Medulla oblongata (tissue), 1 donor: ENCODE measurements at regions not wholly inside any gene's neighbourhood (a gene's known extent, or its start where the extent isn't known, plus 50 kb on each side); places are given as distances from the start of the nearest gene placed in this dataset.
"Not testable (repeated sequence)": the region's sequence is repeated elsewhere in the genome, so short reads cannot be mapped to it uniquely, and the experiment has no call there.

Source experiments
- DNase-seq: peaks from one replicate; pipeline ENCODE4 v3.0.0-alpha.2; 2015; ENCODE audit errors: extremely low spot score

GRCh38 chr12:105878964-105879363, 259.8 kb downstream of the NUAK1 start:
- DNase-seq, result no peak

- no peak for DNase-seq
These were observed 257.8 kb downstream of the NUAK1 start for GRCh38 chr12:105880824-105881388.

- DNase-seq, result peak; percentile 40
These were observed 256.4 kb downstream of the NUAK1 start for GRCh38 chr12:105882404-105882803.

GRCh38 chr12:105887131-105887530, 251.6 kb downstream of the NUAK1 start:
- DNase-seq, result no peak

- no peak for DNase-seq
These were observed 250.1 kb downstream of the NUAK1 start for GRCh38 chr12:105888696-105889095.

DNA sequence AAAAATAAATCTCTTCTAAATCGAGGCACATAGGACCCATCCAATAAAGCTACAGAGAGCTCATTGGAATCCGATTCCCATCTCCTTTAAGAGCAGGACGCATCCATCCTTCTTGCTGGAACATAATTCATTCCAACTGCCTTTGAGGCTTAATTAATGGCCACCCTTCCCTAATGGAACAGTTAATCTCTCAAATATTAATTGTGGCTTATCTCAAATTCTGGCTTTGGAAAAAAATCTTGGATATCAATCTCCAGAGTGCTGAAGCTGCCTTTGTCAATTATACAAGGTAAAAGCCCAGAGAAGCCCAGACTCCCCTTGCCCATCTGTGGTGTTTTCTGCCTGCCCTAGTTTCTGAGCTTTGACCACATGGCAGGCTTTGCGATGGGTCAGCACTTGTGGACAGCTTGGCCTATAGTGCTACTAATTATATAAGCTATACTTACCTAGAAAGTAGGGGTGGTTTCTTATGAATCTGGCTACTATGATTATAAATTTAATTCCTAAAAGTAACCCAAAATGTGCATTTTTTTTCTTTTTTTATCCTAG, 246.3 kb downstream of the NUAK1 start:
- DNase-seq, result no peak

DNA sequence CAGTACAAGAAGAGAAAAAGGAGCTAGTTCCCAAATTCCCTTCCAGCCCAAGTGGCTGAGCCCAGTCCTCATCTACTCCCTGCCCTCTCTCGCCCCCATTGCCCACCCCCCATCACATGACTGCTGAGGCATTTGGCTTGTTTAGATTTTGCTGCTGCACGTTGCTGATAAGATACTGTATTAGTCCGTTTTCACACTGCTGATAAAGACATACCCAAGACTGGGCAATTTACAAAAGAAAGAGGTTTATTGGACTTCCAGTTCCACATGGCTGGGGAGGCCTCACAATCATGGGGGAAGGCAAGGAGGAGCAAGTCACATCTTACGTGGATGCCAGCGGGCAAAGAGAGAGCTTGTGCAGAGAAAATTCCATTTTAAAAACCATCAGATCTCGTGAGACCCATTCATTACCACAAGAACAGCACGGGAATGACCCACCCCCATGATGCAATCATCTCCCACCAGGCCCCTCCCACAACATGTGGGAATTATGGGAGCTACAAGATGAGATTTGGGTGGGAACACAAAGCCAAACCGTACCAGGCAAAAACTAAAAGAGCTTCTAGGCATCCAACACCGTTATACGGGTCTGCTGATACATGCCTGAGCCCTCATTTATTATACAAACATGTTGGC, 243.4 kb downstream of the NUAK1 start:
- not testable (repeated sequence) for DNase-seq

DNA sequence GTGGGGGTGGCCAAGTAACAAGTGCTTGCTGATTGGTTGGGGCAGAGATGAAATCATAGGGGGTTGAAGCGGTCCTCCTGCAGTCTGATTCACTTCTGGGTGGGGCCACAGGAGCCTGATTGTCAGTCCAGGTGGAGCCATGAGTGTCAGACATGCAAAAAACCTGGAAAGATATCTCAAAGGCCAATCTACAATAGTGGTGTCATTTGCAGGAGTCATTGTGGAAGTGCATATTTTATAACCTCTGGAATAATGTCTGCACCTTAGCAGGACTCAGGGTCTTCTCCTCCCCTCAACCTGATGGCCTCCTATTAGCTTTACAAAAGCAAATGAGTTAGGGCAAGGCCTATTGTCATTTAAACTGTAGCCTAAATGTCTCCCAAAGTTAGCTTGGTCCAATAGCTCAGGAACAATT, 241.4 kb downstream of the NUAK1 start:
- DNase-seq, result no peak

- DNase-seq, result not testable (repeated sequence)
These were observed 240.5 kb downstream of the NUAK1 start for GRCh38 chr12:105898271-105898670.

DNA sequence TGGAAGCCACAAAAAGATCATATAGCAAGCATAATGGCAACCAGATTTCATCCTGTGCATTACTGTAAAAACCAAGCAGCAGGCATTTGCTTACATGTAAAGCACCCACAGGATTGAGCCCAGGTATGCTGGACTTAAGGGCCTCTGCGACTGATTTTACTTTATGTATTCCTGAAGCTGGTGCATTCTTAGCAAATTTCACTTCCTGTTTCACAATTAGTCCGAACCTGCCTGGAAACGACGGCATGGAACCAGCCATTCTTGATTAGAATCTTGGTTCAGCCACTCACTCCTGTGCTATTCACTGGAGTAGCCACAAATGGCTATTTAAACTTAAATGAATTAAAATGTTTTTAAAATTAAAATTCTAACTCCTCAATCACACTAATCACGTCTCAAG, 239.2 kb downstream of the NUAK1 start:
- DNase-seq, result peak; percentile 51

DNA sequence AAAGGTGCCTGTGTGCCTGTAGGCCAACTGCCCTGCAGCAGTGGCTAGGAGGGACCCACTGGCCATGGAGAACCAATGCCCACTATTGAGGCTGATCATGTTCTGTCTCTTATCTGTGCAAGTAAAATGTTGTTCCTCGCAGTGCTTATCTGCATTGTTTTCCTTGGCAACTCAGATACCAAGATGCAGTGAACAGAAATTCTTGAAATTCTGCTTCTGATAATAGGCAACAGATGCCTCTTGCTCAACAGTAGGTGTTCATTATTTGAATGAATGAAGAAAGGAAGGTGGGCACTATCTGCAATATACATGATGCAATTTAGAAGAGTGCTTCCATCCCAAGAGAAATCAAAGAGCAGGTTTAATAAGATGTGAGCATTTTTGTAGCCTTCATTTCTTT, 232.2 kb downstream of the NUAK1 start:
- no peak for DNase-seq

GRCh38 chr12:105907982-105908381, 230.8 kb downstream of the NUAK1 start:
- DNase-seq, result no peak

- no peak for DNase-seq
These were observed 228.7 kb downstream of the NUAK1 start for GRCh38 chr12:105910030-105910429.

DNA sequence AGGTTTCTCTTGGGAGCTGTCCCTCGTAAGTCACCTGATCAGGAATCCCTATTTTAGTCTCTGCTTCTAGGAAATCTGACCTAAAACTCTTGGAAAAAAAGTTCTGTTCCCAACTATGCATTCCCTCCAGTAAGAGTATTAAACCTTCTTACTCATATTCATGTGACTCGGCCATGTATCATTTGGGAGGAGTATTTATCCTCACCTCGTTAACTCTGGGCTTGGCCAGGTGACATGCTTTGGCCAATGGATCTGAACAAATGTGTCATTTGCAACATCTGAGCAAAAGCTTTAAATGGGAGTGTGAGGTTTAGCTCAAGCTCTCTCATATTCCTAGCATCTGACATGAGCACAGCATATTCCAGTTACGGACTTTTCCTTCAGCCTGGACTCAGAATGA, 226.8 kb downstream of the NUAK1 start:
- DNase-seq, result no peak

DNA sequence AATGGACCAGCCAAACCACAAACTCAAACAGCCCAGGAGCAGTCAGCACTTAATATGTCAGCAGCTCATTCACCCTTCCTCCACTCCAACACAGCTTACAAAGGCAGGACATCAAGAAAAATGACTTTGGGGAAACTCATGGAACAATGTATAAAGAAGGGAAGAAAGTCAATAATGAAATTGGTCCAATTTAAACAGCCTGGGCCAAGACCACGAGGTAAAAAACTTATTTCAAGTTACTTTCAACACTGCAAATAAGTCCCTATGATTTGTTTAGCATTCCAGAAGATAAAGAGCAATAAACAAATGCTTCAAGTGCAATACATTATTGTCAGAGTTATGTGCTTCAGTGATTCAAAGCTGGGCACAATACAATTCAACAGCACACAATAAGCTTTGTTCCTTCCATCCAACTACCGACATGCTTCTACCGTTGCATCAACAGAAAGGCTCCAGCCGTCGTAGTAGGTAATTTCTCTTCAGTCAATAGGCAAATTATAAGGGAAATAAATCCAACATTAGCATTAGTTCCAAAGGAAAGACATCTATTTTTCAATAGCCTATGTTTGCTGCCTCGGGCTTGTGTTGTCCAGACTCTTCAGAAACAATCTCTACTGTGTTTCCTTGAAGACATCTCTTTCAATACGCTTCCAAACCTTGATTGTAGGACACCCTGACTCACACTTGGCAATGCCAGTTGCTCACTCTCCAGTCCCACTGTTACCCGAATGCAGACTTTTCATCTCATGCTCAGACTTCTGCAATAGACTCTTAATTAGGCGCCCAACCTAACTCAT, 225.7 kb downstream of the NUAK1 start:
- no peak for DNase-seq

DNA sequence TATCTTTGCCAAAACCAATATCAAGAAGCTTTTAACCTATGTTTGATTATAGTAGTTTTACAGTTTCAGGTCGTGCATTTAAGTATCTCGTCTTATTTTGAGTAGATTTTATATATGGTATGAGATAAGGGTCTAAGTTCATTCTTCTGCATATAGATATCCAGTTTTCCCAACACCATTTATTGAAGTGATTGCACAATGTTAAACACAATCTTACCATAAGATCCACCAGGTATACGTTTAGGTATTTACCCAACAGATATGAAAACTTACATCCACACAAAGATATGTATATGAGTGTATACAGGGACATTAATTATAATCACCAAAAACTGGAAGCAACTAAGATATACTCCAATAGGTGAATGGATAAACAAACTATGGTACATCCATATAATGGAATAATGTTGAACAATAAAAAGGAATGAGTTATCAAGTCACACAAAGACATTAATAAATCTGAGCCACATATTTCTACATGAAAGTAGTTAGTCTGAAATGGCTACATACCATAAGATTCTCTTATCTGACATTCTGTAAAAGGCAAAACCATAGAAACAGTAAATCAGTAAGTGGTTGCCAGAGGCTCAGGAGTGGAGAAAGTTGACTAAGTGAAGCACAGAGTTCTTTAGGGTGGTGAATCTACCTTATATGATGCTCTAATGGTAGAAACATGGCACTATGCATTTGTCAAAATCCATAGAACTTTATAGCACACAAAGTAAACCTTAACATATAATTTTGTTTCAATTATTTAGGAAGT, 222.6 kb downstream of the NUAK1 start:
- DNase-seq, result no peak

DNA sequence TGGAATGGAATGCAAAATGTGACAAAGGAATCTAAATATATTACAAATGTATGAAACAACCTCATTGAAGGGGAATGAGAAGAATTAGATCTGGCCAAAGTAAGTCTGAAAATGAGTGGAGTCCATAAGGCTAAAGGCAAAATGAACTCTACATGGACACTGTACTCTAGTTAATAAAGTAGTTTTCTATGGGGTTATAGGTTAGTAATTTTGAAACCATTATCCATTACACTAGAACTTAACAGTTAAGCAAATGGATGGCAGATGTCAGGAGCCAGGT, 222.1 kb downstream of the NUAK1 start:
- DNase-seq, result no peak

GRCh38 chr12:105920161-105920684, 218.5 kb downstream of the NUAK1 start:
- peak; percentile 55 for DNase-seq

GRCh38 chr12:105921055-105921454, 217.7 kb downstream of the NUAK1 start:
- DNase-seq, result no peak

DNA sequence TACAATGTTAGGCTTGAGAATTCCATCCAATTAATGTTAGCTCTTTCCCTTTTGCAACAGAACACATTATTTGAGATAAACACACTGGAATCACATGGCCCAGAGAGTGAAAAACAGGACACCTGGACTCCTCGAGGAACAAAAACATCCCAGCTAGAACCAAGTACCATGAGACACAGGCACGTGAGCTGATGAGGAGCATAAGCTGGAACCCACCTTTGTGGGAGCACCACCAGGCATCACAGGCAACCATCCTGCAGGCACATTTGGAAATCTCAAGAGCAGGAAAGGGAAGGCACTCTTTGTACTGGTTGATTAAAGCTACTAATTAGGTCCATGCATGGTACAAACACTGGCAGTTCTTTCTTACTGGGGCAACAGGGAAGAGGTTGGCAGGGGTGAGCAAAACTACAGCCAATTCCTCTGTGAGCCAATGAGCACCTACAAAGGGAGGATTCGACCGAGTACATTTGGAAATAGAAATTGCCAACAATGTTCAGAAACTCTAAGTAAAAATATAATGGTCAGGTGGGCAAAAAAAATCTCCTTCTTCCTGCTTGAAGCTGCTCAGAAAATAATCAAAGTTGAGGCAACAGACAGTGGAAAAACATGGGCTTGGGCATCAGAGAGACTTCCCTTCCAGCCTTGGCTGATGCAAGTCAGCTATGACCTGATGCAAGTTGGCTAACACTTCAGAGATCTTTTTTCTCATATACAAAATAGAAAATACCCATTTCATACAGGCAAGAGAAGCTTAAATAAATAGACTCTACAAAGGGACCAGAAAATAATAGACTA, 216.7 kb downstream of the NUAK1 start:
- DNase-seq, result peak; percentile 34

GRCh38 chr12:105922670-105923102, 216.1 kb downstream of the NUAK1 start:
- DNase-seq, result no peak
